ENCODE measurements at regions not wholly inside any gene's neighbourhood (a gene's known extent, or its start where the extent isn't known, plus 50 kb on each side); places are given as distances from the start of the nearest gene placed in this dataset.

DNA sequence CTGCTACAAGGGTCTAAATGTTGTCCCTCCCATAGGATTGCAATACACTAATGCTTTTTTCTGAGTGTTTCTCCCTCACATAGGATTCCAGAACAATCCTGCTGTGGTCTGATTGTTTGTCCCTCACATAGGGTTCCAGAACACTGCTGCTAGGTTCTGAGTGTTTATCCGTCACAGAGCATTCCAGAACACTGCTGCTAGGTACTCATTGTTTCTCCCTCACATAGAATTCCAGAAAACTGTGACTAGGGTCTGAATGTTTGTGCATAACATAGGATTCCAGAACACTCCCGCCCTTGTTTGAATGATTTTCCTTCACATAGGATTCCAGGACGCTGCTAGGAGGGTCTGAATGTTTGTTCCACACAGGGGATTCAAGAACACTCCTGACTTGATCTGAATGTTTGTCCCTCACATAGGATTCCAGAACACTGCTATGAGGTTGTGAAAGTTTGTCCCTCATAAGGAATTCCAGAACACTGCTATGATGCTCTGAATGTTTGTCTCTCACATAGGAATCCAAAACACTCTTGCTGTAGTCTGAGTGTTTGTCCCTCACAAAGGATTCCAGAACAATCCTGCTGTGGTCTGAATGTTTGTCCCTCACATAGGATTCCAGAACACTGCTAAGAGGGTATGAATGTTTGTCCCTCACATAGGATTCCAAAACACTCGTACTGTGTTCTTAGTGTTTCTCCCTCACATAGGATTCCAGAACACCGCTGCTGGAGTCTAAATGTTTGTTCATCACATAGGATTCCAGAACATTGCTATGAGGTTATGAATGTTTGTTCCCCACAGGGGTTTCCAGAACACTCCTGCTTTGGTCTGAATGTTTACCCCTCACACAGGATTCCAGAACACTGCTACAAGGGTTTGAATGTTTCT lies 213.5 kb downstream of the FOXD4L6 start:
- TF ChIP-seq POLR2AphosphoS5 (IDR thresholded peaks at IDR 0.05) (no peak), POLR2A (IDR thresholded peaks at IDR 0.05) (no peak)

All from breast epithelium (tissue), 3 donors.